H7 (cell line): ENCODE measurements at regions not wholly inside any gene's neighbourhood (a gene's known extent, or its start where the extent isn't known, plus 50 kb on each side); places are given as distances from the start of the nearest gene placed in this dataset.
"Not testable (repeated sequence)": the region's sequence is repeated elsewhere in the genome, so short reads cannot be mapped to it uniquely, and the experiment has no call there.

Experiments
- DNase-seq: peaks from one replicate; pipeline ENCODE4 v3.0.0; 2012
- H3K27me3 ChIP-seq: 2 replicates; pipeline ENCODE4 v1.6.0; 2011; ENCODE audit warnings: mild to moderate bottlenecking, low read length; ENCODE audit not compliant: control insufficient read depth, insufficient read depth
- H3K36me3 ChIP-seq: replicated peaks from 2 replicates; pipeline ENCODE4 v1.5.1; 2011; ENCODE audit warnings: low read length; ENCODE audit not compliant: control insufficient read depth, insufficient read depth
- H3K4me3 ChIP-seq: 2 replicates; pipeline ENCODE4 v1.5.1; 2011; ENCODE audit warnings: low read depth, mild to moderate bottlenecking, control low read depth, low read length, moderate library complexity; ENCODE audit not compliant: insufficient read depth

GRCh38 chr3:64445109-64445943 is 220.1 kb upstream of the PRICKLE2 start:
- Histone ChIP-seq H3K27me3 (peaks cover 19% of the 10 kb centered on the region), H3K4me3 (peak overlapping the region; percentile 78), H3K36me3 (no peaks in the 10 kb centered on the region)
- DNase-seq, result peak; percentile 94

- Histone ChIP-seq H3K4me3 (peak overlapping the region; percentile 78), H3K27me3 (peaks cover 19% of the 10 kb centered on the region), H3K36me3 (no peaks in the 10 kb centered on the region)
- DNase-seq, result peak; percentile 76
These were observed 219.3 kb upstream of the PRICKLE2 start for GRCh38 chr3:64444490-64445108.

GRCh38 chr3:64443546-64444381 is 218.5 kb upstream of the PRICKLE2 start:
- Histone ChIP-seq H3K27me3 (peaks cover 19% of the 10 kb centered on the region), H3K36me3 (no peaks in the 10 kb centered on the region), H3K4me3 (no peak overlapping the region)
- no peak for DNase-seq

- H3K4me3 ChIP-seq, result no peak overlapping the region
- H3K36me3 ChIP-seq, result no peaks in the 10 kb centered on the region
- peaks cover 18% of the 10 kb centered on the region for H3K27me3 ChIP-seq
- DNase-seq, result no peak
These were observed 216.6 kb upstream of the PRICKLE2 start for GRCh38 chr3:64441861-64442260.

GRCh38 chr3:64440498-64440897 is 215.2 kb upstream of the PRICKLE2 start:
- DNase-seq, result no peak
- H3K4me3 ChIP-seq, result no peak overlapping the region
- no peaks in the 10 kb centered on the region for H3K36me3 ChIP-seq
- peaks cover 11% of the 10 kb centered on the region for H3K27me3 ChIP-seq

GRCh38 chr3:64438812-64439211 is 213.5 kb upstream of the PRICKLE2 start:
- H3K27me3 ChIP-seq, result no peaks in the 10 kb centered on the region; the same call in 1 of the 2 replicates
- no peak for DNase-seq
- H3K36me3 ChIP-seq, result no peaks in the 10 kb centered on the region
- H3K4me3 ChIP-seq, result no peak overlapping the region

- Histone ChIP-seq H3K4me3 (no peak overlapping the region), H3K36me3 (no peaks in the 10 kb centered on the region), H3K27me3 (no peaks in the 10 kb centered on the region; the same call in 1 of the 2 replicates)
- no peak for DNase-seq
These were observed 212.8 kb upstream of the PRICKLE2 start for GRCh38 chr3:64438066-64438465.

- H3K4me3 ChIP-seq, result no peak overlapping the region
- H3K27me3 ChIP-seq, result no peaks in the 10 kb centered on the region; the same call in 1 of the 2 replicates
- H3K36me3 ChIP-seq, result no peaks in the 10 kb centered on the region
- DNase-seq, result no peak
These were observed 211.9 kb upstream of the PRICKLE2 start for GRCh38 chr3:64437131-64437530.

- not testable (repeated sequence) for H3K27me3 ChIP-seq, H3K36me3 ChIP-seq, H3K4me3 ChIP-seq, DNase-seq
These were observed 209.8 kb upstream of the PRICKLE2 start for GRCh38 chr3:64435023-64435422.

GRCh38 chr3:64432870-64433269 is 207.6 kb upstream of the PRICKLE2 start:
- H3K36me3 ChIP-seq, result no peaks in the 10 kb centered on the region
- H3K4me3 ChIP-seq, result no peak overlapping the region
- no peaks in the 10 kb centered on the region for H3K27me3 ChIP-seq
- DNase-seq, result no peak

GRCh38 chr3:64431526-64432091 is 206.3 kb upstream of the PRICKLE2 start:
- no peak for DNase-seq
- Histone ChIP-seq H3K27me3 (no peaks in the 10 kb centered on the region), H3K4me3 (no peak overlapping the region), H3K36me3 (no peaks in the 10 kb centered on the region)

GRCh38 chr3:64427671-64428070 is 202.4 kb upstream of the PRICKLE2 start:
- Histone ChIP-seq H3K4me3 (no peak overlapping the region), H3K36me3 (no peaks in the 10 kb centered on the region), H3K27me3 (no peaks in the 10 kb centered on the region)
- no peak for DNase-seq

GRCh38 chr3:64426551-64426950 is 201.3 kb upstream of the PRICKLE2 start:
- DNase-seq, result no peak
- H3K27me3 ChIP-seq, result no peaks in the 10 kb centered on the region
- no peak overlapping the region for H3K4me3 ChIP-seq
- H3K36me3 ChIP-seq, result no peaks in the 10 kb centered on the region

- Histone ChIP-seq H3K27me3 (no peaks in the 10 kb centered on the region), H3K4me3 (no peak overlapping the region), H3K36me3 (no peaks in the 10 kb centered on the region)
- DNase-seq, result no peak
These were observed 197.7 kb upstream of the PRICKLE2 start for GRCh38 chr3:64422932-64423331.
